Mesendoderm (in vitro differentiated cells): ENCODE measurements at regions not wholly inside any gene's neighbourhood (a gene's known extent, or its start where the extent isn't known, plus 50 kb on each side); places are given as distances from the start of the nearest gene placed in this dataset.

ENCODE experiments used
- DNase-seq: peaks from one replicate; pipeline ENCODE4 v3.0.0; 2013
- H2AK5ac ChIP-seq: 2 replicates; pipeline ENCODE4 v1.6.1; 2013; ENCODE audit warnings: low read length, inconsistent platforms
- H2BK120ac ChIP-seq: 2 replicates; pipeline ENCODE4 v1.6.1; 2013; ENCODE audit warnings: low read depth, mild to moderate bottlenecking, low read length, moderate library complexity, mixed read lengths
- H2BK15ac ChIP-seq: replicated peaks from 2 replicates; pipeline ENCODE4 v1.6.1; 2013; ENCODE audit warnings: low read depth, mild to moderate bottlenecking, moderate library complexity
- H2BK5ac ChIP-seq: 2 replicates; pipeline ENCODE4 v1.6.1; 2013; ENCODE audit warnings: low read length, inconsistent platforms
- H3K18ac ChIP-seq: 2 replicates; pipeline ENCODE4 v1.6.1; 2013; ENCODE audit warnings: mild to moderate bottlenecking, low read length, mixed read lengths
- H3K23ac ChIP-seq: one replicate; pipeline ENCODE4 v1.6.1; 2013; ENCODE audit warnings: low read length
- H3K27ac ChIP-seq: 2 replicates; pipeline ENCODE4 v1.5.1; 2013; ENCODE audit warnings: low read depth, mild to moderate bottlenecking, inconsistent platforms, low read length, moderate library complexity
- H3K27me3 ChIP-seq: 2 replicates; pipeline ENCODE4 v1.6.1; 2013; ENCODE audit warnings: low read length, control low read depth, mild to moderate bottlenecking, inconsistent platforms; ENCODE audit not compliant: insufficient read depth, poor library complexity
- H3K36me3 ChIP-seq: 2 replicates; pipeline ENCODE4 v1.6.1; 2013; ENCODE audit warnings: low read length, inconsistent platforms; ENCODE audit not compliant: control insufficient read depth, insufficient read depth
- H3K4ac ChIP-seq: one replicate; pipeline ENCODE4 v1.6.1; 2013; ENCODE audit warnings: low read depth, mild to moderate bottlenecking, low read length, moderate library complexity
- H3K4me1 ChIP-seq: 2 replicates; pipeline ENCODE4 v1.6.1; 2013; ENCODE audit warnings: low read depth, low read length, inconsistent platforms; ENCODE audit not compliant: control insufficient read depth
- H3K4me2 ChIP-seq: 2 replicates; pipeline ENCODE4 v1.6.1; 2013; ENCODE audit warnings: low read length
- H3K4me3 ChIP-seq: 2 replicates; pipeline ENCODE4 v1.5.1; 2013; ENCODE audit warnings: mild to moderate bottlenecking, low read length
- H3K56ac ChIP-seq: one replicate; pipeline ENCODE4 v1.6.1; 2013; ENCODE audit warnings: low read length
- H3K79me1 ChIP-seq: 2 replicates; pipeline ENCODE4 v1.6.1; 2013; ENCODE audit warnings: low read length, inconsistent platforms
- H3K79me2 ChIP-seq: 2 replicates; pipeline ENCODE4 v1.6.1; 2013; ENCODE audit warnings: mild to moderate bottlenecking, low read length; ENCODE audit not compliant: control insufficient read depth, insufficient read depth
- H3K9ac ChIP-seq: 2 replicates; pipeline ENCODE4 v1.6.1; 2013; ENCODE audit warnings: low read length, inconsistent platforms
- H4K5ac ChIP-seq: one replicate; pipeline ENCODE4 v1.6.1; 2013; ENCODE audit warnings: low read length
- H4K8ac ChIP-seq: one replicate; pipeline ENCODE4 v1.6.1; 2013; ENCODE audit warnings: low read depth, mild to moderate bottlenecking, control low read depth, low read length, moderate library complexity
- WGBS: extraction: QIAGEN DNeasy Blood & Tissue Kit; methylation state at CpG from one replicate; pipeline ENCODE4 v1.1.7; 2013; ENCODE audit warnings: low lambda C conversion rate, missing lambda C conversion rate; ENCODE audit not compliant: insufficient coverage; ENCODE audit errors: extremely low coverage; 5-methylcytosine and 5-hydroxymethylcytosine counted together

DNA sequence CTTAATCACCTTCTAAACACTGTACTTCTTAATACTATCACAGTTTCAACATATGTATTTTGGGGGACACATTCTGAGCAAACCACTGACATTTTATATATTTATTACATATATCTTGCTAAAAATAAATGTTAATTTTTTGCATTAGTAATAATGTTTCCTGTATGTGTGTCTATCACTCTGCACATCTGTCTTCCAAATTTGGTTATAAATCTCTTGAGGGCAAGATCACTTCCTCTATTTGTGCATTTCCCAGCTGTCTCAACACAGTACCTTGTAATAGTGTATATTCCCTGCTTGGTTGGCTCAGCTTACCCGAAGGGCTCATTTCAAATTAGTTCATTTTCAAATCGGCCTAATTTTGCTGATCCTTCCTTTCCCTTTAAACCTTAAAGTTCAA is 617.1 kb upstream of the GYPC start:
- Histone ChIP-seq H3K18ac (no peak overlapping the region), H3K27me3 (no peaks in the 10 kb centered on the region), H3K4me3 (no peak overlapping the region), H3K27ac (no peak overlapping the region), H3K4me1 (no peaks in the 10 kb centered on the region), H3K23ac (no peak overlapping the region), H3K79me1 (no peaks in the 10 kb centered on the region), H2AK5ac (no peak overlapping the region), H2BK5ac (no peak overlapping the region), H3K36me3 (no peaks in the 10 kb centered on the region), H2BK120ac (no peak overlapping the region), H3K56ac (no peak overlapping the region), H3K79me2 (no peaks in the 10 kb centered on the region), H3K9ac (no peak overlapping the region), H2BK15ac (no peak overlapping the region), H4K5ac (no peak overlapping the region), H4K8ac (no peak overlapping the region), H3K4me2 (no peak overlapping the region), H3K4ac (no peak overlapping the region)
- no CpG with 5 or more reads among the region's 2 CpGs for WGBS
- no peak for DNase-seq

DNA sequence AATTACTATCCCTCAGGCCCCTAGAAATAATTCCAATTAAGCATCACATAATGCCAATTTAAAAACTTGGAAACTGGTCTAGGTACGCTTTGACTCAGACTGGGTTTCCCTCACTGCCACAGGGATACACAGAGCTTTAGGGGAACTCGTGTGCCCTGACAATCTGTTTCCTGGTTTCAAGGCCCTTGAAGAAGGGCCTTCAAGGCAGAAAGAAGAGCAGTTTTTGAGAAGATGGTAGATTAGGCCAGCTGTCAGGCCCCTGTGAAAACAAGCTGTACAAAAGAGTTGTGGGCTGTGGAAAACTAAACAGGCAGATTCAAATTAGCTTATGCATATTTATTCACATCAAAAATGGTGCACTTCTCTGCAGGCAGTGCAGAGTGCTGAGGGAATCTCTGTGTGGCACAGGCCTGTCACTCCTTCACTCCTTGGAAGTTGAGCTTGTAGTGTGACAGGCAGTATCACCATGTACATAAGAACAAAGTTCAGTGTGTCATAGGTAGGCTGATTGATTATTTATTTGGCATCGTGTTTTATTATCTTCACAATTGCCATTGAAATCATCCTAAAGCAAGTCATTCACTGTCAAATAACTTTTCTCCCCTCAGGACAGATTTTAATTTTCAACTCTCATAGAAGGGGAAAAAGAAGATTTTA is 614.4 kb upstream of the GYPC start:
- WGBS: no CpG with 5 or more reads among the region's 3 CpGs

DNA sequence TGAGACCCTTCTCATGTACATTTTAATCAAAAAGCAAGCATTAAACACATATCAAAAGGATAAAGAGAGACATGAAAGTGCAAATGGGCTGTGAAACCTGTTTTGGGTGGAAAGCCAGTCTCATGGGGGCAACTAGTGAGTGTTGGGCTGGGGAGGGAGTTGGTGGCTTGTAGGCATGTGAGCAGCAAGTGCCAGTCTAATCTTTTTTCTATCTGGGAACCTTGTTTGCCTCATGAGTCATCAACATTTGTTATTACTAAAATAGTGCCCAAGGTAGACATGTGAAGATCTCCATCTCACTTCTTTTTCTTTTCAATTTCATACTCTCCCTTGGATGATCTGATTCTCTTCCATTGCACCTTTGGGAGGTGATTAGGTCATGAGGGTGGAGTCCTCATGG is 613.9 kb upstream of the GYPC start:
- DNase-seq: no peak
- Histone ChIP-seq H2BK120ac (no peak overlapping the region), H3K27me3 (no peaks in the 10 kb centered on the region), H3K4me1 (no peaks in the 10 kb centered on the region), H3K4me2 (no peak overlapping the region), H3K18ac (no peak overlapping the region), H3K23ac (no peak overlapping the region), H3K36me3 (no peaks in the 10 kb centered on the region), H3K27ac (no peak overlapping the region), H3K4ac (no peak overlapping the region), H2AK5ac (no peak overlapping the region), H3K56ac (no peak overlapping the region), H3K4me3 (no peak overlapping the region), H2BK15ac (no peak overlapping the region), H2BK5ac (no peak overlapping the region), H4K5ac (no peak overlapping the region), H3K9ac (no peak overlapping the region), H4K8ac (no peak overlapping the region), H3K79me2 (no peaks in the 10 kb centered on the region), H3K79me1 (no peaks in the 10 kb centered on the region)

More for the DNA sequence above, 614.4 kb upstream of the GYPC start:
- Histone ChIP-seq H3K56ac (no peak overlapping the region), H3K18ac (no peak overlapping the region), H2BK15ac (no peak overlapping the region), H3K4ac (no peak overlapping the region), H3K4me1 (no peaks in the 10 kb centered on the region), H2AK5ac (no peak overlapping the region), H3K4me3 (no peak overlapping the region), H2BK120ac (no peak overlapping the region), H3K4me2 (no peak overlapping the region), H3K27ac (no peak overlapping the region), H3K27me3 (no peaks in the 10 kb centered on the region), H3K9ac (no peak overlapping the region), H4K5ac (no peak overlapping the region), H3K23ac (no peak overlapping the region), H3K79me2 (no peaks in the 10 kb centered on the region), H2BK5ac (no peak overlapping the region), H3K79me1 (no peaks in the 10 kb centered on the region), H4K8ac (no peak overlapping the region), H3K36me3 (no peaks in the 10 kb centered on the region)
- DNase-seq: no peak

DNA sequence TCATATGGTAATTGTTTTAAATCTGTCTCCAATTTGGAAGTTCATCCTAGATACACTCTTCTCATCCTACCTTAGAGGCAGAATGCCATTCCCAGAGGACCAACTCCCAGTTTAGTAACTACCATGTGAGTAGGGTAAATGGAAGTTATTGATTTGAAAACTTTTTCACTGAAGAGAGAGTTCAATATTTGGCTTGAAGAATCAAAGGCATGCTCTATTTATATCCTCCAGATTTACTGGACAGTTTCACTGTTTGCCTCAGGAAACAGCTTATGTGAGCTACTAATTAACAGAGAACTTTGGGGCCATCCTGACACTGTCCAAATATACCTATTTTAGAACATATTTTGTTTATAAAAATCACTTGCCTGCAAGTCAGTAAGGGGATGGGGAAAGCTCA is 607.2 kb upstream of the GYPC start:
- no peak for DNase-seq
- no peak overlapping the region for H3K9ac ChIP-seq
- no peak overlapping the region for H3K23ac ChIP-seq
- no peak overlapping the region for H4K5ac ChIP-seq
- no peaks in the 10 kb centered on the region for H3K27me3 ChIP-seq
- H4K8ac ChIP-seq: no peak overlapping the region
- H3K56ac ChIP-seq: no peak overlapping the region
- H3K4ac ChIP-seq: no peak overlapping the region
- H3K4me2 ChIP-seq: no peak overlapping the region
- no peaks in the 10 kb centered on the region for H3K79me1 ChIP-seq
- no peaks in the 10 kb centered on the region for H3K79me2 ChIP-seq
- no peak overlapping the region for H3K27ac ChIP-seq
- H3K4me1 ChIP-seq: no peaks in the 10 kb centered on the region
- no peaks in the 10 kb centered on the region for H3K36me3 ChIP-seq
- H2AK5ac ChIP-seq: no peak overlapping the region
- H2BK5ac ChIP-seq: no peak overlapping the region
- H2BK15ac ChIP-seq: no peak overlapping the region
- H3K4me3 ChIP-seq: no peak overlapping the region
- H3K18ac ChIP-seq: no peak overlapping the region
- no peak overlapping the region for H2BK120ac ChIP-seq

DNA sequence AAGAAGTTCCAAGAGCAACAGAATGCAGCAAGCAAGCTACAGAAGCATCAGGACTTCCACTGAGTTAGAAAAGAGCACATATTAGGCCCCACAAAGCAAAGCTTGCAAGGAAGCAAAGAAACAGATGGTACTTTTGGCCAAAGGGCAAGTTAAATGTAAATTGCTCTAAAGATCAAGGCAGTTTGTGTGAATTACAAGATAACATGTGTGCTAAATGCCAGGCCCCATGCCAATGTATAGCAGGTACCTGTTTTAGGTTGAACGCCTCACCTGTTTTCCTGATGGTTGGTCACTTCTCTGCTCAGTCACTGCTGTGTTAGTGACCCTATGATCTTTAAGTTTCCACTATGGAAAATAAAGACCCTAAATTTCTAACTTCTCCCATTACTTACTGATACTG is 606.5 kb upstream of the GYPC start:
- H3K4me1 ChIP-seq: no peaks in the 10 kb centered on the region
- H3K18ac ChIP-seq: no peak overlapping the region
- no peak overlapping the region for H2BK120ac ChIP-seq
- H2BK15ac ChIP-seq: no peak overlapping the region
- no peak overlapping the region for H3K4ac ChIP-seq
- no peak overlapping the region for H3K23ac ChIP-seq
- no peak overlapping the region for H3K27ac ChIP-seq
- H3K36me3 ChIP-seq: no peaks in the 10 kb centered on the region
- no peak overlapping the region for H3K9ac ChIP-seq
- no peak overlapping the region for H4K5ac ChIP-seq
- no peak overlapping the region for H3K4me3 ChIP-seq
- no CpG with 5 or more reads among the region's 1 CpG for WGBS
- no peak overlapping the region for H2BK5ac ChIP-seq
- no peak overlapping the region for H2AK5ac ChIP-seq
- no peaks in the 10 kb centered on the region for H3K27me3 ChIP-seq
- DNase-seq: no peak
- H4K8ac ChIP-seq: no peak overlapping the region
- H3K4me2 ChIP-seq: no peak overlapping the region
- H3K56ac ChIP-seq: no peak overlapping the region
- H3K79me1 ChIP-seq: no peaks in the 10 kb centered on the region
- no peaks in the 10 kb centered on the region for H3K79me2 ChIP-seq

DNA sequence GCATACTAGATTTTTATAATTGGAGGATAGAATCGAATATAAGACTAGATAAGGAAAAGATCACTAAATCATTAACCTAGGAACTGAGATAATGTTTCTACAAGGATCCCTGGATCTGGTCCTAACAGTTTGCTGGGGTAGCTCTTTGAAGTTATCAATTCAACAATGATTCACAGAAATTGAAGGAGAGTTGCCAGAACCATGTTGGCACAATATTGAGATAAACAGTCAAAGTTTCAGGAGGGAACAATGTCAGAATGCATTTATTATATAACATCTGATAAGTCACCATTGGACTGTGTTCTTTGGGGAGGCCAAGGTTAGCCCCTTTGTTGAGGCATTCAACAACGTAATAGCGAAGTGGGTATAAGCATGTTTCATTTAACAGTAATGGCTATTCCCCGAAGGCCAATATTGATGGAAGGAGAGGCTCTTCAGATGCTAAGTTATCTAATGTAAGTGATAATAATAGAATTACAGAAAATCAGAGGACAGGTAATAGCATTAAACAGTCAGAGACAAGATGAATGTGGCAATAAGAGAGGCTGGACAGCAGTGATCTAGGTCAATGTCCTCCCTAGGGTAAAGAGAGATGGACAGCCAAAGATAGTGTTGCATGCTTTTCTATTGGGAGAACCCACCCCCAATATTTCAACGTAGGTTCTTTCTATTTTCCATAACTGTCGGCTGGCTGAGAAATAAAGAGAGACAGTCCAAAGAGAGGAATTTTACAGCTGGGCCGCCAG is 604.8 kb upstream of the GYPC start:
- no peak overlapping the region for H4K8ac ChIP-seq
- no peak for DNase-seq
- WGBS: no CpG with 5 or more reads among the region's 7 CpGs

More for the DNA sequence above, 604.8 kb upstream of the GYPC start:
- no peak overlapping the region for H2BK5ac ChIP-seq
- H4K5ac ChIP-seq: no peak overlapping the region
- H3K4me3 ChIP-seq: no peak overlapping the region
- H2BK120ac ChIP-seq: no peak overlapping the region
- H3K27ac ChIP-seq: no peak overlapping the region
- H2AK5ac ChIP-seq: no peak overlapping the region
- no peaks in the 10 kb centered on the region for H3K27me3 ChIP-seq
- H3K4me1 ChIP-seq: no peaks in the 10 kb centered on the region
- H3K18ac ChIP-seq: no peak overlapping the region
- no peak overlapping the region for H3K4ac ChIP-seq
- no peaks in the 10 kb centered on the region for H3K79me2 ChIP-seq
- no peaks in the 10 kb centered on the region for H3K36me3 ChIP-seq
- no peak overlapping the region for H3K9ac ChIP-seq
- H3K56ac ChIP-seq: no peak overlapping the region
- no peak overlapping the region for H3K4me2 ChIP-seq
- no peak overlapping the region for H2BK15ac ChIP-seq
- no peak overlapping the region for H3K23ac ChIP-seq
- H3K79me1 ChIP-seq: no peaks in the 10 kb centered on the region
